Left forelimb (tissue), 1 donor: ENCODE measurements at regions not wholly inside any gene's neighbourhood (a gene's known extent, or its start where the extent isn't known, plus 50 kb on each side); places are given as distances from the start of the nearest gene placed in this dataset.

ENCODE experiments used
- DNase-seq: peaks from one replicate; pipeline ENCODE4 v3.0.0-alpha.2; 2018; ENCODE audit warnings: low spot score

GRCh38 chr2:16331772-16332171, 333.9 kb downstream of the CYRIA start:
- DNase-seq, result no peak

GRCh38 chr2:16330982-16331381, 334.7 kb downstream of the CYRIA start:
- DNase-seq, result no peak

- no peak for DNase-seq
Observed at GRCh38 chr2:16330571-16330970, 335.1 kb downstream of the CYRIA start.

GRCh38 chr2:16330012-16330411, 335.6 kb downstream of the CYRIA start:
- DNase-seq, result no peak

GRCh38 chr2:16329421-16329820, 336.2 kb downstream of the CYRIA start:
- no peak for DNase-seq

- no peak for DNase-seq
Observed at GRCh38 chr2:16328521-16329190, 337.0 kb downstream of the CYRIA start.

- no peak for DNase-seq
Observed at GRCh38 chr2:16327326-16327725, 338.3 kb downstream of the CYRIA start.

GRCh38 chr2:16326711-16327300, 338.8 kb downstream of the CYRIA start:
- DNase-seq, result no peak

- no peak for DNase-seq
Observed at GRCh38 chr2:16325976-16326510, 339.6 kb downstream of the CYRIA start.

- no peak for DNase-seq
Observed at GRCh38 chr2:16325016-16325975, 340.3 kb downstream of the CYRIA start.

- no peak for DNase-seq
Observed at GRCh38 chr2:16324544-16324937, 341.1 kb downstream of the CYRIA start.

- DNase-seq, result no peak
Observed at GRCh38 chr2:16323551-16324543, 341.8 kb downstream of the CYRIA start.

GRCh38 chr2:16323126-16323520, 342.5 kb downstream of the CYRIA start:
- DNase-seq, result no peak

- no peak for DNase-seq
Observed at GRCh38 chr2:16322308-16323125, 343.1 kb downstream of the CYRIA start.

GRCh38 chr2:16321872-16322271, 343.8 kb downstream of the CYRIA start:
- DNase-seq, result no peak

- no peak for DNase-seq
Observed at GRCh38 chr2:16321256-16321655, 344.4 kb downstream of the CYRIA start.

- no peak for DNase-seq
Observed at GRCh38 chr2:16320716-16321115, 344.9 kb downstream of the CYRIA start.

- no peak for DNase-seq
Observed at GRCh38 chr2:16319551-16320121, 346.0 kb downstream of the CYRIA start.

GRCh38 chr2:16318474-16319195, 347.0 kb downstream of the CYRIA start:
- DNase-seq, result no peak
